ACC112 (cell line): ENCODE measurements at regions not wholly inside any gene's neighbourhood (a gene's known extent, or its start where the extent isn't known, plus 50 kb on each side); places are given as distances from the start of the nearest gene placed in this dataset.

Experiments
- H2AFZ ChIP-seq: fragments of 200-600 bp; sonication (generic); one replicate; pipeline ENCODE4 v1.6.0; 2017; ENCODE audit warnings: antibody characterized with exemption, low read length; ENCODE audit not compliant: unreplicated experiment
- H3K27ac ChIP-seq: fragments of 200-600 bp; sonication (generic); 2 replicates; pipeline ENCODE4 v1.5.1; 2014; ENCODE audit warnings: low read depth, mild to moderate bottlenecking, antibody characterized with exemption, low read length, moderate library complexity
- H3K27me3 ChIP-seq: fragments of 200-600 bp; sonication (generic); 2 replicates; pipeline ENCODE4 v1.6.1; 2014; ENCODE audit warnings: mild to moderate bottlenecking, antibody characterized with exemption, low read length, moderate library complexity, mixed read lengths; ENCODE audit not compliant: insufficient read depth
- H3K36me3 ChIP-seq: fragments of 200-600 bp; sonication (generic); 2 replicates; pipeline ENCODE4 v1.6.1; 2016; ENCODE audit warnings: mild to moderate bottlenecking, antibody characterized with exemption, low read length, moderate library complexity, mixed read lengths; ENCODE audit not compliant: insufficient read depth
- H3K4me1 ChIP-seq: fragments of 200-600 bp; sonication (generic); one replicate; pipeline ENCODE4 v1.6.1; 2016; ENCODE audit warnings: low read length, mixed read lengths; ENCODE audit not compliant: insufficient read depth, unreplicated experiment, control insufficient read depth
- H3K4me3 ChIP-seq: fragments of 200-600 bp; sonication (generic); 2 replicates; pipeline ENCODE4 v1.5.1; 2014; ENCODE audit warnings: mild to moderate bottlenecking, low read depth, low read length
- H3K79me2 ChIP-seq: fragments of 200-600 bp; sonication (generic); one replicate; pipeline ENCODE4 v1.6.0; 2016; ENCODE audit warnings: low read length; ENCODE audit not compliant: control insufficient read depth, unreplicated experiment, insufficient read depth

DNA sequence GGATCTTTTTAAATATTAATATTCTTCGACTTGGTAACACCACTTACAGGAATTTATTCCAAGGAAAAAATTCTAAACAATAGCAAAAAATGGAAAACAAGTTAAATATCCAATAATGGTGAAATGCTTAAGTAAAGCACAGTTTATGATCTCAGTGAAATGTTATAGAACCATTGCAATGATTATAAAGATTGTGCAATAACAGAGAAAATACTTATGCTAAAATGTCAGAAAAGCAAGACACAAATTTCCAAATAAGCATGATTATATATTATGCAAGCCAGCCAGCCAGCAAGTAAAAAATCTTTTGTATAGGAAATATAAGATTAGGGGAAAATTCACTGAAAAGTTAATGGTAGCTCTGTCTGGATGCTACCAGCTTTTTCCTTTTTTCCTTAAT, 102.7 kb upstream of the EFNA5 start:
- H2AFZ ChIP-seq: no peak overlapping the region
- H3K79me2 ChIP-seq: no peaks in the 10 kb centered on the region
- no peak overlapping the region for H3K27ac ChIP-seq
- 0 out of 2 replicates have a peak, but pooled peaks cover 6% of the 10 kb centered on the region for H3K27me3 ChIP-seq
- H3K36me3 ChIP-seq: no peaks in the 10 kb centered on the region
- H3K4me1 ChIP-seq: no peaks in the 10 kb centered on the region
- H3K4me3 ChIP-seq: no peak overlapping the region

DNA sequence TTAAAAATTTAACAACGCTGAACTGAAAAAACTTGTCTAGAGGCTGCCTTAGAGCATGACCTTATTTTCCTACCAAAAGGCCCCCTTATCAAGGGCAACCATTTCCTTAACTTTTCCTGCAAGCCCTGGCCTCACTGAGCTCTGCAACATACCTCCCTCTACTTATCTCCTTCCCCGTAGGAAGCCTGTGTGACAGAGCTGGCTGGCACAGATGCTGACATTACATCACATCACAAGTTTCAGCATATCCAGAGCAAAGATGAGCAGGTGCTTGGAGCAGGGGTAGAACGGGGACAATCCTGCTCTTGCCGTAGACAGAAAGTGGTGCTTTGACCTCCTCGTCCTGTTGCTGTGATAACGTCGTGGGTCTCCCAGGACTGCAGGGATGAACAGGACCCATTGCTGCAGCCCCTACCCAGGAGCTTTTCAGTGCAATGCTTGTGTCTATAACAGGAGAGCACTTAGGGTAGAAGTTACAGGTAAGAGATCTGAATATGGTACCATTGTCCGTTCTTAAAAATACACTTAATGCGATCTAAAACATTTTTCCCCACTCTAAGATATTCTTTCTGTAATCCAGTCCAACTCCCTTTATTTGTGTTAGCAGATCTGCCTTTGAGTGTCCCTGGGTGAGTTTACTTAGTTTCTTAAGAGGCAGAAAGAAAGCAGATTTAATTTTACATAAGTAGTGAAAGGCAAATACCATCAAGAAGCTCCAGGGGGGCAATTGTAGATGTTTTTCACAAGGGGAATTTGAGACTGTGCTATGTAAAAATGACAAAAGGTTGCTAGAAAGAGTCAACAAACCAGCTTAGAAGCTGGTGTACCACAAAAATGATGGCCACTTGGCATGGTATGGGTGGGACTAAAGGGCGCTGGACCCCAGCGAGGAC, 101.9 kb upstream of the EFNA5 start:
- Histone ChIP-seq H2AFZ (no peak overlapping the region), H3K4me3 (no peak overlapping the region), H3K4me1 (no peaks in the 10 kb centered on the region), H3K27me3 (0 out of 2 replicates have a peak, but pooled peaks cover 6% of the 10 kb centered on the region), H3K36me3 (no peaks in the 10 kb centered on the region), H3K27ac (no peak overlapping the region), H3K79me2 (no peaks in the 10 kb centered on the region)

DNA sequence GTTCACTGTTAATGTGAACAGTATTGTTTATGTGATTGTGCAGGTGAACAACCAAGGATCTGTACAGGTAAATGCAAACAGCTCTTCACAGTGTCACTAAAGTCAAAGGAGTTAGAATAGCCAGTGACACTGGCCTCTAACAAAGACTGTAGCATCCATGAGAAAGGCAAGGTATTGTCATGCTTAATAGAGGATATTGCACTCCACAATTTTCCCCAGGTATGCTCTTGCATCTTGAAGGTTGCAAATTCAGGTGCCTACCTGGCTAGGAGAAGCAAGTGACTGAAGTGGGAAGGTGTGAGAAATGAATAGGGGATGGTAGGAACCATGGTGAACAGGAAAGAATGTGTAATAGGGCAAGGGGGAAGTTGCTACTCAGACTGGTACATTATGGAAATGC, 101.2 kb upstream of the EFNA5 start:
- Histone ChIP-seq H3K36me3 (no peaks in the 10 kb centered on the region), H3K27ac (no peak overlapping the region), H3K4me1 (no peaks in the 10 kb centered on the region), H3K79me2 (no peaks in the 10 kb centered on the region), H3K27me3 (0 out of 2 replicates have a peak, but pooled peaks cover 6% of the 10 kb centered on the region), H3K4me3 (no peak overlapping the region), H2AFZ (no peak overlapping the region)

DNA sequence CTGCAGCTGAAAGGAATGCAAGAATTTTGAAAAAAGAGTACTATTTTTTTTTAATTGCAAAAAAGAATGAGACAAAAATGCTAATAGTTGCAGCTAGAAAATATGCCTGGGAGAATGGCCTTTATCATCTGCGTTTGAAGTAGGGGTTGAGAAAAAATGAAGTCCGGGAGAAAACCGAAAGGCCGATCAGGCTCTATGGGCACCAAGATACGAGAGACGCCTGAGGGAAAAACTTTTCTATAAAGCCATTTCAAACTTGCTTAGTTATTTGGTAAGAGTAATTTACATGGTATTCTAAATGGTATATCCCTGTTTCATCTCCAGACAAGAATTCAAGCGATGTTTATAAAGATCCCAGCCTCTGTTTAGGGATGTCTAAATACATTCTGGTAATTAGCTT, 99.3 kb upstream of the EFNA5 start:
- H3K79me2 ChIP-seq: no peaks in the 10 kb centered on the region
- H2AFZ ChIP-seq: no peak overlapping the region
- H3K27ac ChIP-seq: no peak overlapping the region

DNA sequence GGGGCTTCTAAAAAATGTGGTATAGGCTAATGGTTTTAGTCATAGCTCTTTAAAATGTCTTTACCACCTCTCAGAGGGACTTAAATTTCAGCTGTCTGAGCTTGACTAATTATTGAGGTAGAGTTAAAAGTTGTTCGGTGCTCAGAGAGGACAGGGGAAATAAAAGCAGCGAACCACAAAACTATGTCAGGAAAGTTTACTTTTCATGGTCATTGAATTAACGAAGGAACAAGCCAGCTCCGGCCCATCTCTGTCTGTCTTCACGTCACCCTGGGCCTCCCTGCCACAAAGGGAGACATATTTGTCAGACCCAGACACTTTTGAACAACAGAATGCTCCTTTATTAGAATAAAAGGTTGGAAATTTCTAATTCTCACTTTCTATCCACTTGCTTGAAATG, 98.8 kb upstream of the EFNA5 start:
- Histone ChIP-seq H3K79me2 (no peaks in the 10 kb centered on the region), H3K36me3 (no peaks in the 10 kb centered on the region), H3K4me1 (no peaks in the 10 kb centered on the region), H3K27ac (no peak overlapping the region), H3K4me3 (no peak overlapping the region), H3K27me3 (0 out of 2 replicates have a peak, but pooled peaks cover 6% of the 10 kb centered on the region), H2AFZ (no peak overlapping the region)

More for the DNA sequence above, 99.3 kb upstream of the EFNA5 start:
- H3K36me3 ChIP-seq: no peaks in the 10 kb centered on the region
- H3K4me1 ChIP-seq: no peaks in the 10 kb centered on the region
- H3K4me3 ChIP-seq: no peak overlapping the region
- H3K27me3 ChIP-seq: 0 out of 2 replicates have a peak, but pooled peaks cover 6% of the 10 kb centered on the region

DNA sequence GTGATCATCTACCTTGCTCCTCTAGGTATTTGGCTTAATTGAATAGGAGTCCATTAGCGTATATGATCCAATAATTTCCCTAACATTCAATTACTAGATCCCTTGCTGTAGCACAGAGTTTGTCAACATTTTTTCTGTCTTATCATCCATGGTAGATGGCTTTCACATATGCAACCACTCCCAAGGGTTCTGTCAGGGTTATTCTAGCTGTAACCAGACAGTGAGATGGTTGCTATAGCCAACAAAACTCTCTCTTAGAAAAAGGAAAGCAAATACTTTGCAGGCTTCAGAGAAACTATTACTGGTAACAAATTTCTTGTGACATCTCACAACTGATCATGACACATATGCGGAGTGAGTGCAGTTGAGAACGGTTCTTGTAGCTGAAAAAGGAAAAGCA, 96.2 kb upstream of the EFNA5 start:
- Histone ChIP-seq H3K36me3 (no peaks in the 10 kb centered on the region), H3K27ac (no peak overlapping the region), H3K4me3 (no peak overlapping the region), H3K79me2 (no peaks in the 10 kb centered on the region), H3K27me3 (0 out of 2 replicates have a peak, but pooled peaks cover 5% of the 10 kb centered on the region), H3K4me1 (no peaks in the 10 kb centered on the region), H2AFZ (no peak overlapping the region)

DNA sequence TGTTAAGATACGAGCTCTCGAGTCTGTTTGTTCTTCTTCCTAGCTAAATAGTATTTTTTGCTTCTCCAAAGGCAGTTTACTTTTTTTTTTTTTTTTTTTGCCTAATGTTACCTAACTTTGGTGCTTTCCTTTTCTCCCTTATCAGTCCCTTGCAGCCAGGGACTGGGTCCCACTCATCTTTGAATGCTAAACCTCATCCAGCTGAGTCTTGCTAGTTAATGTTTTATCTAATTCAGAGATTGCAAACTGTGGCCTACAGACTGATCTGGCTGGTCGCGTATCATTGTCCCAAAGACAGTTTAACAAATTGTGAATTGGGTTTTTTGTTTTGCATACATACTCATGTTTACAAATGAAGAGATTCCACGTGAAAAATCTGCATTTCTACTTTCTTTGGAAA, 95.7 kb upstream of the EFNA5 start:
- no peaks in the 10 kb centered on the region for H3K79me2 ChIP-seq
- H3K4me1 ChIP-seq: no peaks in the 10 kb centered on the region
- H3K4me3 ChIP-seq: no peak overlapping the region
- no peaks in the 10 kb centered on the region for H3K36me3 ChIP-seq
- no peak overlapping the region for H2AFZ ChIP-seq
- H3K27me3 ChIP-seq: no peaks in the 10 kb centered on the region
- no peak overlapping the region for H3K27ac ChIP-seq

DNA sequence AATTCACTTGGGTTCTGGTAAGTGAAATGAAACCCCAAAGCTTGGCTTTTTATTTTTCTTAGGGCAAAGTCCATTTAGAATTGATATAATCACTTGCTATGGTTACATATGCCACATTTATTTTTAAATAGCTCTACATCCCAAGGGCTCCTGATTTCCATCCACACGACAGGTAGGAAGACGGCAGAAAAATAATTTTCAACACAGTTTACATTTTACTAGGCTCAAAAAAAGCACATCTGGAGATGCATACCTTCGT, 95.0 kb upstream of the EFNA5 start:
- Histone ChIP-seq H2AFZ (no peak overlapping the region), H3K27ac (no peak overlapping the region), H3K4me3 (no peak overlapping the region), H3K4me1 (no peaks in the 10 kb centered on the region), H3K79me2 (no peaks in the 10 kb centered on the region), H3K27me3 (no peaks in the 10 kb centered on the region), H3K36me3 (no peaks in the 10 kb centered on the region)

DNA sequence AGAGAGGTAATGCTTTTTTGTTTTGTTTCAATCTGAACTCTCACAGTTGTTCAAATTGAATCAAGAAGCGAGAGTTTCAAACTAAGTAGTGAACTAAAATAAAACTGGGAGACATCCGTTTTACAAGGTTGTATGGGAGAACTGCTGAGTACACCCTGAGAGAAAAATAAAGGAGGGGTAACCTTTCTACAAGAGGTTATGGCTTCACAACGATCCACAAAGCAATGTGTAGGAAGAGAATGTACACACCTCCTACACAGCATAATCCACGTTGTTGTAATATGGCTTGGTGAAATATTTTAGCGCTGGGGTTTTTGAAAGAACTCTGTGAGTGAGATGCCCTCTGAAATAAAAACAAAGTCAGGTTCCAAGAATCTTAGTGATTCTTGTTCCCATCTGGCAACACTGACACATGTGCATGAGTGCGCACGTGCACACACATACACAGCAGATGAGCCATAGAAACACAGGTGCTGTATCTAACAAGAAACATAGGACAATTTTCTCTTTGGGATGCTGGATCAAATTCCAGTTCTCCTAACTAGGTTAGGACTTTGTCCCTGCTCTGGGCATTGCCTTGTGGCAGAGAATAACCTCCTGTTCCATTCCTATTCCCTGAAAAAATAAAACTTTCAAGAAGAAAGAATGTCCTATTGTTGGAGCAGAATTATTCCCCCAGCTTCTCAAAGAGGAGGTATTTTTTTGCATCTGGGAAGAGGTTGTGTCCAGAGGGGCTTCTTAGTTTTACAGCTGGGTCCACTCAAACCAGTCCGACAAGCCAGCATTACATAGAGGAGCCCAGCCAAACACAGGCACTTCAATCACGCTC, 94.5 kb upstream of the EFNA5 start:
- Histone ChIP-seq H2AFZ (peak overlapping the region; percentile 31), H3K27ac (no peak overlapping the region), H3K27me3 (no peaks in the 10 kb centered on the region), H3K4me3 (no peak overlapping the region), H3K4me1 (no peaks in the 10 kb centered on the region), H3K36me3 (no peaks in the 10 kb centered on the region), H3K79me2 (no peaks in the 10 kb centered on the region)

DNA sequence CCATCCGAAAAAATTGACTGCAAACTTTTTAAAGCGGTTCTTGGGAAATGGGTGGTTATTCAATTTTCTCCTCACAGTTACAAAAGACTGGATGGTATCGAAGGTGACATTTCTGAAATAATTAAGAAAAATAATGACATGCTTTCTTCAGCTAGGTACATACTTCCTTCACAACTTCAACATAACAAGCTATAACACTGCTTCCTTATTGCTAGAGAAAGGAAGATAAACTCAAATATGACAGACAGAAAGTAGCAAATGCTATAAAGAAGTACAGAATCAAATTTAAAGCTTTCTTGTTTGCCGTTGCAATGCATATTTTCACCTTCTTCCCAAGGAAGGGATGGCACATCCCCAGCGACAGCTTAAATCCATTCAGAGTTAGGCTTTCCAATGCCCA, 93.5 kb upstream of the EFNA5 start:
- Histone ChIP-seq H3K4me3 (no peak overlapping the region), H3K4me1 (no peaks in the 10 kb centered on the region), H3K27me3 (no peaks in the 10 kb centered on the region), H3K79me2 (no peaks in the 10 kb centered on the region), H3K27ac (no peak overlapping the region), H3K36me3 (no peaks in the 10 kb centered on the region), H2AFZ (no peak overlapping the region)

DNA sequence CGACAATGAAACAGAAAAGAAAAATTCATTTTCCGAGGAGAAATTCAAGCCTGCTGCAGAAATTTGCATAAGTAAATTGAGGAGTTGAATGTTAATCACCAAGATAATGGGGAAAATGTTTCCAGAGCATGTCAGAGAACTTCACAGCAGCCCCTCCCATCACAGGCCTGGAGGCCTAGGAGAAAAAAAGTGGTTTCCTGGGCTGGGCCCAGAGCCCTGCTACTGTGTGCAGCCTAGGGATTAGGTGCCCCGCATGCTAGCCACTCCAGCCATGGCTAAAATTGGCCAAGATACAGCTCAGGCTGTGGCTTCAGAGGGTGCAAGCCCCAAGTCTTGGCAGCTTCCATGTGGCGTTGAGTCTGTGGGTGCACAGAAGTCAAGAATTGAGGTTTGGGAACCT, 82.7 kb upstream of the EFNA5 start:
- H3K36me3 ChIP-seq: no peaks in the 10 kb centered on the region
- no peak overlapping the region for H3K27ac ChIP-seq
- 0 out of 2 replicates have a peak, but pooled peaks cover 5% of the 10 kb centered on the region for H3K27me3 ChIP-seq
- no peak overlapping the region for H3K4me3 ChIP-seq
- no peak overlapping the region for H2AFZ ChIP-seq
- no peaks in the 10 kb centered on the region for H3K4me1 ChIP-seq
- H3K79me2 ChIP-seq: no peaks in the 10 kb centered on the region
